HCT116 (cell line): ENCODE measurements at regions not wholly inside any gene's neighbourhood (a gene's known extent, or its start where the extent isn't known, plus 50 kb on each side); places are given as distances from the start of the nearest gene placed in this dataset.

Source experiments
- ATAC-seq: fragments of 200-7000 bp; cut with Tn5 transposase; 2 replicates; pipeline ENCODE4 v1.9.1; 2020; ENCODE audit warnings: mild to moderate bottlenecking, moderate library complexity
- BruUV-seq: library from RNA; stranded (reverse); fragments of 400-500 nt; replicated peaks from 2 replicates; lab custom pipeline; 2021; lab: Mats Ljungman, UMichigan
- CTCF ChIA-PET: fragments of 300-600 bp; sonication (Branson Sonifier 250); formaldehyde crosslinking; loops from one replicate; lab custom pipeline; 2021; ENCODE audit warnings: antibody characterized with exemption; lab: Charles Lee
- POLR2A ChIA-PET: fragments of 300-600, 350-600 bp; sonication (Branson Sonifier 250); formaldehyde crosslinking; loops from one replicate; lab custom pipeline; 2021; ENCODE audit warnings: antibody characterized with exemption; lab: Charles Lee
- RAD21 ChIA-PET, 2 experiments: fragments of 300-600 bp; sonication (Branson Sonifier 250); formaldehyde crosslinking; loops; one replicate each; lab custom pipeline; 2023; ENCODE audit warnings: low total read pairs in 2 of 2; ENCODE audit not compliant: uncharacterized antibody in 2 of 2, unreplicated experiment in 2 of 2, low non-redundant PET in 1 of 2; lab: Charles Lee
- DNase-seq: peaks from one replicate; pipeline ENCODE4 v3.0.0-alpha.2; 2010; ENCODE audit warnings: low read depth, low spot score
- H2AFZ ChIP-seq: fragments of 200-600 bp; shearing (Covaris generic), sonication (generic); 2 replicates; pipeline ENCODE4 v1.6.1; 2017; ENCODE audit warnings: low read depth, mixed run types, mixed read lengths, antibody characterized with exemption, low read length; ENCODE audit not compliant: poor library complexity, severe bottlenecking
- H3K27ac ChIP-seq: 2 replicates; pipeline ENCODE4 v1.5.1; 2012; ENCODE audit warnings: low read depth, low read length
- H3K27me3 ChIP-seq: fragments of 200-600 bp; sonication (generic); 2 replicates; pipeline ENCODE4 v1.6.1; 2016; ENCODE audit warnings: mixed run types, low read length, mixed read lengths; ENCODE audit not compliant: insufficient read depth
- H3K36me3 ChIP-seq, 2 experiments: fragments of 200-500 bp in 1 of 2; fragments of 200-600 bp in 1 of 2; sonication (Bioruptor generic) in 1 of 2; sonication (generic) in 1 of 2; 2 replicates each; pipeline versions ENCODE4 v1.5.1 to v1.6.1; 2014 to 2016; ENCODE audit warnings: low read length in 2 of 2, inconsistent platforms in 1 of 2, mixed read lengths in 1 of 2, mixed run types in 1 of 2; ENCODE audit not compliant: insufficient read depth in 2 of 2, control insufficient read depth in 1 of 2
- H3K4me1 ChIP-seq, 2 experiments: fragments of 200-600 bp in 1 of 2; sonication (generic) in 1 of 2; 2 replicates each; pipeline versions ENCODE4 v1.5.1 to v1.6.1; 2012 to 2017; ENCODE audit warnings: low read length in 2 of 2, inconsistent platforms in 1 of 2, mild to moderate bottlenecking in 1 of 2, mixed read lengths in 1 of 2, mixed run types in 1 of 2, moderate library complexity in 1 of 2; ENCODE audit not compliant: insufficient read depth in 2 of 2, control insufficient read depth in 1 of 2
- H3K4me2 ChIP-seq: fragments of 200-600 bp; sonication (generic); 2 replicates; pipeline ENCODE4 v1.6.1; 2017; ENCODE audit warnings: mixed run types, low read length, mixed read lengths
- H3K4me3 ChIP-seq, 2 experiments: fragments of 200-600 bp in 1 of 2; sonication (generic) in 1 of 2; replicated peaks in 1 of 2; 2 replicates each; pipeline ENCODE4 v1.5.1; 2011 to 2016; ENCODE audit warnings: low read length in 2 of 2, control low read depth in 1 of 2, low read depth in 1 of 2, mild to moderate bottlenecking in 1 of 2, mixed read lengths in 1 of 2, mixed run types in 1 of 2
- H3K79me2 ChIP-seq: fragments of 200-600 bp; sonication (generic); 2 replicates; pipeline ENCODE4 v1.6.1; 2017; ENCODE audit warnings: mild to moderate bottlenecking, mixed run types, low read length, moderate library complexity, mixed read lengths; ENCODE audit not compliant: insufficient read depth
- H3K9ac ChIP-seq: fragments of 200-600 bp; sonication (generic); 2 replicates; pipeline ENCODE4 v1.6.1; 2016; ENCODE audit warnings: low read length, mixed read lengths
- H3K9me2 ChIP-seq: fragments of 200-600 bp; sonication (generic), shearing (Covaris generic); 2 replicates; pipeline ENCODE4 v1.6.1; 2017; ENCODE audit warnings: mixed run types, mild to moderate bottlenecking, moderate library complexity; ENCODE audit not compliant: insufficient read depth
- H3K9me3 ChIP-seq, 2 experiments: fragments of 200-500 bp in 1 of 2; fragments of 200-600 bp in 1 of 2; sonication (Bioruptor generic) in 1 of 2; sonication (generic) in 1 of 2; 2 replicates each; pipeline ENCODE4 v1.6.1; 2014 to 2017; ENCODE audit warnings: low read length in 2 of 2, mixed read lengths in 2 of 2, inconsistent platforms in 1 of 2, low read depth in 1 of 2, mild to moderate bottlenecking in 1 of 2, mixed run types in 1 of 2, moderate library complexity in 1 of 2; ENCODE audit not compliant: control insufficient read depth in 1 of 2, insufficient read depth in 1 of 2
- H4K20me1 ChIP-seq: fragments of 200-600 bp; sonication (generic), shearing (Covaris generic); 2 replicates; pipeline ENCODE4 v1.6.1; 2017; ENCODE audit warnings: mixed run types, mild to moderate bottlenecking, moderate library complexity; ENCODE audit not compliant: insufficient read depth
- CBX3 ChIP-seq: IDR thresholded peaks from 2 replicates; pipeline ENCODE4 v1.6.1; 2012; ENCODE audit warnings: low read depth
- CEBPB ChIP-seq: IDR thresholded peaks from 2 replicates; pipeline ENCODE4 v1.6.1; 2012; ENCODE audit warnings: low read depth
- CTCF ChIP-seq, 3 experiments: fragments of 200-600 bp in 1 of 3; sonication (generic) in 1 of 3; IDR thresholded peaks in 2 of 3; conservative IDR thresholded peaks in 1 of 3; 2 replicates each; pipeline ENCODE4 v1.5.1; 2012 to 2017; ENCODE audit warnings: low read depth in 2 of 3, low read length in 2 of 3, antibody characterized with exemption in 1 of 3, borderline replicate concordance in 1 of 3, control low read depth in 1 of 3, mild to moderate bottlenecking in 1 of 3, mixed read lengths in 1 of 3, mixed run types in 1 of 3, moderate library complexity in 1 of 3; ENCODE audit not compliant: insufficient read depth in 1 of 3
- EGR1 ChIP-seq: IDR thresholded peaks from 2 replicates; pipeline ENCODE4 v1.6.1; 2012; ENCODE audit warnings: low read depth
- ELF1 ChIP-seq: IDR thresholded peaks from 2 replicates; pipeline ENCODE4 v1.6.1; 2012; ENCODE audit warnings: low read depth, borderline replicate concordance
- EZH2 ChIP-seq: fragments of 200-600 bp; sonication (generic); IDR thresholded peaks from 2 replicates; pipeline ENCODE4 v1.6.1; 2017; ENCODE audit warnings: antibody characterized with exemption, mixed run types
- EZH2phosphoT487 ChIP-seq: fragments of 200-600 bp; IDR thresholded peaks from 2 replicates; pipeline ENCODE4 v1.6.1; 2018; ENCODE audit warnings: antibody characterized with exemption, borderline replicate concordance
- FOSL1 ChIP-seq: IDR thresholded peaks from 2 replicates; pipeline ENCODE4 v1.6.1; 2012; ENCODE audit warnings: low read depth
- POLR2A ChIP-seq: IDR thresholded peaks from 2 replicates; pipeline ENCODE4 v1.7.0; 2011; ENCODE audit warnings: borderline replicate concordance; ENCODE audit not compliant: insufficient read depth, insufficient read length; ENCODE audit errors: extremely low read depth
- POLR2AphosphoS5 ChIP-seq: IDR thresholded peaks from 2 replicates; pipeline ENCODE4 v1.6.1; 2011; ENCODE audit warnings: mild to moderate bottlenecking, low read depth, low read length, moderate library complexity
- REST ChIP-seq: IDR thresholded peaks from 2 replicates; pipeline ENCODE4 v1.6.1; 2012; ENCODE audit warnings: low read depth
- SIN3A ChIP-seq: IDR thresholded peaks from 2 replicates; pipeline ENCODE4 v1.6.1; 2012; ENCODE audit warnings: low read depth
- SP1 ChIP-seq: IDR thresholded peaks from 2 replicates; pipeline ENCODE4 v1.6.1; 2012; ENCODE audit warnings: low read depth
- SRF ChIP-seq: IDR thresholded peaks from 2 replicates; pipeline ENCODE4 v1.6.1; 2012; ENCODE audit warnings: low read depth
- TCF7L2 ChIP-seq: IDR thresholded peaks from 2 replicates; pipeline ENCODE4 v1.7.0; 2011; ENCODE audit warnings: borderline replicate concordance, inconsistent platforms; ENCODE audit not compliant: insufficient read depth, insufficient read length; ENCODE audit errors: extremely low read depth
- YY1 ChIP-seq: IDR thresholded peaks from 2 replicates; pipeline ENCODE4 v1.6.1; 2011; ENCODE audit warnings: low read length, low read depth, moderate library complexity, mild to moderate bottlenecking; ENCODE audit not compliant: insufficient replicate concordance; ENCODE audit errors: extremely low read depth
- ZBTB33 ChIP-seq: IDR thresholded peaks from 2 replicates; pipeline ENCODE4 v1.6.1; 2011; ENCODE audit warnings: mild to moderate bottlenecking, low read length, moderate library complexity; ENCODE audit not compliant: insufficient replicate concordance; ENCODE audit errors: extremely low read depth
- ZFX ChIP-seq: fragments of 450-650 bp; IDR thresholded peaks from 2 replicates; pipeline ENCODE4 v1.6.1; 2017
- ZNF274 ChIP-seq: fragments of 200-500 bp; sonication (Bioruptor generic); IDR thresholded peaks from 2 replicates; pipeline ENCODE4 v1.6.1; 2014; ENCODE audit warnings: mild to moderate bottlenecking, low read depth, low read length, inconsistent platforms
- intact Hi-C: fragments of 100-400 bp; cut with micrococcal nuclease; formaldehyde crosslinking; loops from 2 replicates; pipeline ENCODE4 v1.10.0; 2022
- TF ChIP-seq, protein P1 (sequence below): IDR thresholded peaks from 2 replicates; pipeline ENCODE4 v1.6.1; 2012

GRCh38 chr2:186085226-186085625 is 346.6 kb downstream of the FSIP2 start:
- DNase-seq, result no peak
- POLR2A ChIA-PET, result no interaction called here
- H3K9ac ChIP-seq, result no peak overlapping the region
- no peak overlapping the region for H3K27ac ChIP-seq
- BruUV-seq, result no TSS peak
- CTCF ChIA-PET, result no interaction called here
- no peaks in the 10 kb centered on the region for H4K20me1 ChIP-seq
- H3K9me2 ChIP-seq, result no peaks in the 10 kb centered on the region
- H2AFZ ChIP-seq, result no peak overlapping the region
- TF ChIP-seq SP1, result no peak
- no peak for TF ChIP-seq FOSL1
- no peak for TF ChIP-seq CTCF (IDR thresholded peaks at IDR 0.05 in 2 of 3, conservative IDR thresholded peaks at IDR 0.05 in 1 of 3; ENCODE audit: borderline replicate concordance in 1 of 3, insufficient read depth in 1 of 3, low read depth in 2 of 3, low read length in 2 of 3)
- TF ChIP-seq REST, result no peak
- no peak for TF ChIP-seq SRF
- no peak for TF ChIP-seq ZNF274
- TF ChIP-seq CBX3, result no peak
- TF ChIP-seq, protein P1, sequence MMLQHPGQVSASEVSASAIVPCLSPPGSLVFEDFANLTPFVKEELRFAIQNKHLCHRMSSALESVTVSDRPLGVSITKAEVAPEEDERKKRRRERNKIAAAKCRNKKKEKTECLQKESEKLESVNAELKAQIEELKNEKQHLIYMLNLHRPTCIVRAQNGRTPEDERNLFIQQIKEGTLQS, result no peak
- TF ChIP-seq POLR2A, result no peak
- no peak for TF ChIP-seq ZBTB33
- TF ChIP-seq TCF7L2, result no peak
- TF ChIP-seq EGR1, result no peak
- TF ChIP-seq ELF1, result no peak
- no peak for TF ChIP-seq ZFX
- TF ChIP-seq CEBPB, result no peak
- TF ChIP-seq SIN3A, result no peak
- TF ChIP-seq POLR2AphosphoS5, result no peak
- TF ChIP-seq YY1, result no peak
- no peak for TF ChIP-seq EZH2
- no peak for TF ChIP-seq EZH2phosphoT487
- ATAC-seq, result no peak
- no peaks in the 10 kb centered on the region for H3K4me1 ChIP-seq
- no peak overlapping the region for H3K4me3 ChIP-seq
- no peak overlapping the region for H3K4me2 ChIP-seq
- H3K36me3 ChIP-seq, result no peaks in the 10 kb centered on the region
- RAD21 ChIA-PET, result no interaction called here
- no peaks in the 10 kb centered on the region for H3K27me3 ChIP-seq
- H3K79me2 ChIP-seq, result no peaks in the 10 kb centered on the region
- no peaks in the 10 kb centered on the region for H3K9me3 ChIP-seq
- intact Hi-C loops, result no loop called here
